ENCODE measurements at regions not wholly inside any gene's neighbourhood (a gene's known extent, or its start where the extent isn't known, plus 50 kb on each side); places are given as distances from the start of the nearest gene placed in this dataset.

GRCh38 chr4:20331642-20332041 is 79.9 kb downstream of the SLIT2 start:
- in situ Hi-C loops (cut with MboI; ENCODE audit: low pct_unique_long_range_greater_than_20kb, low sequenced_read_pairs, unreplicated experiment): no loop called here
- no peak for DNase-seq (ENCODE audit: low spot score)
- TF ChIP-seq, protein P1, sequence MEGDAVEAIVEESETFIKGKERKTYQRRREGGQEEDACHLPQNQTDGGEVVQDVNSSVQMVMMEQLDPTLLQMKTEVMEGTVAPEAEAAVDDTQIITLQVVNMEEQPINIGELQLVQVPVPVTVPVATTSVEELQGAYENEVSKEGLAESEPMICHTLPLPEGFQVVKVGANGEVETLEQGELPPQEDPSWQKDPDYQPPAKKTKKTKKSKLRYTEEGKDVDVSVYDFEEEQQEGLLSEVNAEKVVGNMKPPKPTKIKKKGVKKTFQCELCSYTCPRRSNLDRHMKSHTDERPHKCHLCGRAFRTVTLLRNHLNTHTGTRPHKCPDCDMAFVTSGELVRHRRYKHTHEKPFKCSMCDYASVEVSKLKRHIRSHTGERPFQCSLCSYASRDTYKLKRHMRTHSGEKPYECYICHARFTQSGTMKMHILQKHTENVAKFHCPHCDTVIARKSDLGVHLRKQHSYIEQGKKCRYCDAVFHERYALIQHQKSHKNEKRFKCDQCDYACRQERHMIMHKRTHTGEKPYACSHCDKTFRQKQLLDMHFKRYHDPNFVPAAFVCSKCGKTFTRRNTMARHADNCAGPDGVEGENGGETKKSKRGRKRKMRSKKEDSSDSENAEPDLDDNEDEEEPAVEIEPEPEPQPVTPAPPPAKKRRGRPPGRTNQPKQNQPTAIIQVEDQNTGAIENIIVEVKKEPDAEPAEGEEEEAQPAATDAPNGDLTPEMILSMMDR (IDR thresholded peaks at IDR 0.05; ENCODE audit: extremely low read depth, insufficient read depth, missing control alignments): no peak

DNA sequence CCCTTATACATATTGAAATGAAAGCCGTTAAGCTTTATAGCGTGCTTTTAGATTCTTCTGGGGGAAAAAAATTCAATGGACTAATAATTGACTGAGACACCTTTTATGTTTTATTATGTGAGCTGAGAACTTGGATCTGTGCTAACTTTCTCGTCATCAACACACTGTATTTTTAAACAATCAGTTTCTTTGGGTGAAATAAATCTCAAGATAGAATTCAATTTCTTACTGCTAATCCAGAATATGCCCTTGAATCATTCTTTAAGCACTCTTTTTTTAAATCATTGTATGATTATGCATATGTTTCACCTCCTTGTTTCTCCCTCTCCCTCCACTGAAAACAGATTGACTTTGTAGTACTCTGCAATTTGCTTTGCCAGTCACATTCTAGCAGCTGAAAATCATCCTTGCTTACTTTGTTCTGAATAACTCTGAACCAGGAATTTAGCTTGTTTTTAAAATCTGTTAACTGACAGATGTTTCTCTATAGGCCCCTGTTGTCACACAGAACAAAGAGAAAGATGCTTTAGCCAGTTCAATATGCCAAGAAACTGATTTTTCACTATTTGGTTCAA is 81.5 kb downstream of the SLIT2 start:
- DNase-seq (ENCODE audit: low spot score): no peak

GRCh38 chr4:20337261-20337664 is 85.6 kb downstream of the SLIT2 start:
- in situ Hi-C loops (cut with MboI; ENCODE audit: low pct_unique_long_range_greater_than_20kb, low sequenced_read_pairs, unreplicated experiment): no loop called here
- TF ChIP-seq, protein P1 (IDR thresholded peaks at IDR 0.05; ENCODE audit: extremely low read depth, insufficient read depth, missing control alignments): no peak
- no peak for DNase-seq (ENCODE audit: low spot score)

More for the DNA sequence above, 81.5 kb downstream of the SLIT2 start:
- TF ChIP-seq, protein P1 (IDR thresholded peaks at IDR 0.05; ENCODE audit: extremely low read depth, insufficient read depth, missing control alignments): no peak
- in situ Hi-C loops (cut with MboI; ENCODE audit: low pct_unique_long_range_greater_than_20kb, low sequenced_read_pairs, unreplicated experiment): no loop called here

DNA sequence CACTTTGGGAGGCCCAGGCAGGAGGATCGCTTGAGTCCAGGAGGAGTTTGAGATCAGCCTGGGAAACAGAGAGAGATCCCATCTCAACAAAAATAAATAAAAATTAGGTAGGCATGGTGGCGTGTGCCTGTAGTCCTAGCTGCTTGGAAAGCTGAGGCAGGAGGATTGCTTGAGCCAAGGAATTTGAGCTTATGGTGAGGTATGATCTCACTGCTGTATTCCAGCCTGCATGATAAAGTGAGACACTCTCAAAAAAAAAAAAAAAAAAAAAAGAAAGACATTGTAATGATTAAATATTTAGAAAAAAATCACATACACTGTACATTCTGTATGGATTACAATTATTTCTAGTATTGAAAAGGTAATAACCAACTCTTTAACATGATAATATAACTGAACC is 87.1 kb downstream of the SLIT2 start:
- TF ChIP-seq, protein P1 (IDR thresholded peaks at IDR 0.05; ENCODE audit: extremely low read depth, insufficient read depth, missing control alignments): no peak
- in situ Hi-C loops (cut with MboI; ENCODE audit: low pct_unique_long_range_greater_than_20kb, low sequenced_read_pairs, unreplicated experiment): no loop called here
- no peak for DNase-seq (ENCODE audit: low spot score)

DNA sequence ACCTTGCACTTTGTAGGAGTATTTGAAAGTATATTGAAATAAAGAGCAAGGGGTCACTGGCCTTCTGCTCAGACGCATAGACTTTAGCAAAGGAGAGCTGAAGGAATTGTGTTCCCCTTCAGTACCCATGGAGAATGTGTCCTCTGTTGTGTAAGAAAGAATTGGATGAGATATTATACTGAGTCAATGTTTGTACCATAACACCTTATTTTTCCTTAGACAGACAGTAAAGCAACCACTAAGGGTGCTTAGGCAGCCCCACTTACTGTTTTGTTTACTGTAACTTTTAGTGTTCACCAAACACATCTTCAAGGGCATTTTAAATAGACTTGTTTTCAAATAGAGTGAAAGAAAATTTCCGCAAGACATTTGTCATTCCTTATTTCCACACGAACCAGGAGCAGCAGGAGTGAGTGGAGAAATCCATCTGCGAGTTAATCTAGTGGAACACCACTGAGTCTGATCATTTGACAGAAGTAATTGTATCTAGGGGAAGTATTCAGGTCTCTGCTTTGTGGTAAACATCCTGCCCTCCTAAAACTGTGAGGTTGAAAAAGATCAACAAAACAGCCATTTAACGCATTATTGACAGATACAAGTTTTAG is 89.5 kb downstream of the SLIT2 start:
- DNase-seq (ENCODE audit: low spot score): no peak
- in situ Hi-C loops (cut with MboI; ENCODE audit: low pct_unique_long_range_greater_than_20kb, low sequenced_read_pairs, unreplicated experiment): no loop called here
- TF ChIP-seq, protein P1 (IDR thresholded peaks at IDR 0.05; ENCODE audit: extremely low read depth, insufficient read depth, missing control alignments): no peak

GRCh38 chr4:20347531-20347930 is 95.8 kb downstream of the SLIT2 start:
- TF ChIP-seq, protein P1 (IDR thresholded peaks at IDR 0.05; ENCODE audit: extremely low read depth, insufficient read depth, missing control alignments): no peak
- DNase-seq (ENCODE audit: low spot score): no peak
- in situ Hi-C loops (cut with MboI; ENCODE audit: low pct_unique_long_range_greater_than_20kb, low sequenced_read_pairs, unreplicated experiment): no loop called here

Data from GM13977 (cell line).